Vagina (tissue), 2 donors: ENCODE measurements at regions not wholly inside any gene's neighbourhood (a gene's known extent, or its start where the extent isn't known, plus 50 kb on each side); places are given as distances from the start of the nearest gene placed in this dataset.

Source experiments
- CTCF ChIP-seq, 3 experiments: fragments of 450-650 bp in 2 of 3; fragments of 200-600 bp in 1 of 3; sonication (generic) in 1 of 3; IDR thresholded peaks; one replicate each; pipeline ENCODE4 v1.5.1; 2017 to 2019; ENCODE audit warnings: antibody characterized with exemption in 3 of 3, mild to moderate bottlenecking in 2 of 3, moderate library complexity in 2 of 3
- POLR2AphosphoS5 ChIP-seq, 2 donors: sonication (generic); formaldehyde crosslinking; IDR thresholded peaks; one replicate each; pipeline ENCODE4 v1.9.0; 2017; ENCODE audit warnings: antibody characterized with exemption in 2 of 2, mild to moderate bottlenecking in 2 of 2, low read depth in 1 of 2; ENCODE audit not compliant: insufficient read depth in 1 of 2

- no peak for TF ChIP-seq CTCF (IDR thresholded peaks at IDR 0.05)
- TF ChIP-seq POLR2AphosphoS5 (IDR thresholded peaks at IDR 0.05; ENCODE audit: insufficient read depth in 1 of 2, low read depth in 1 of 2), result no peak
These were observed 388.3 kb downstream of the COG6 start for GRCh38 chr13:40043764-40044163.
